ENCODE measurements at regions not wholly inside any gene's neighbourhood (a gene's known extent, or its start where the extent isn't known, plus 50 kb on each side); places are given as distances from the start of the nearest gene placed in this dataset.

- POLR2A ChIA-PET = no interaction called here
- CTCF ChIA-PET = interaction anchor here (0.7 kb wide), 1 partner anchor 11 kb away, joined by 4 read pairs; no protein-coding TSS in a partner anchor
Observed at GRCh38 chr15:31268108-31268501, 58.5 kb upstream of the KLF13 start.

DNA sequence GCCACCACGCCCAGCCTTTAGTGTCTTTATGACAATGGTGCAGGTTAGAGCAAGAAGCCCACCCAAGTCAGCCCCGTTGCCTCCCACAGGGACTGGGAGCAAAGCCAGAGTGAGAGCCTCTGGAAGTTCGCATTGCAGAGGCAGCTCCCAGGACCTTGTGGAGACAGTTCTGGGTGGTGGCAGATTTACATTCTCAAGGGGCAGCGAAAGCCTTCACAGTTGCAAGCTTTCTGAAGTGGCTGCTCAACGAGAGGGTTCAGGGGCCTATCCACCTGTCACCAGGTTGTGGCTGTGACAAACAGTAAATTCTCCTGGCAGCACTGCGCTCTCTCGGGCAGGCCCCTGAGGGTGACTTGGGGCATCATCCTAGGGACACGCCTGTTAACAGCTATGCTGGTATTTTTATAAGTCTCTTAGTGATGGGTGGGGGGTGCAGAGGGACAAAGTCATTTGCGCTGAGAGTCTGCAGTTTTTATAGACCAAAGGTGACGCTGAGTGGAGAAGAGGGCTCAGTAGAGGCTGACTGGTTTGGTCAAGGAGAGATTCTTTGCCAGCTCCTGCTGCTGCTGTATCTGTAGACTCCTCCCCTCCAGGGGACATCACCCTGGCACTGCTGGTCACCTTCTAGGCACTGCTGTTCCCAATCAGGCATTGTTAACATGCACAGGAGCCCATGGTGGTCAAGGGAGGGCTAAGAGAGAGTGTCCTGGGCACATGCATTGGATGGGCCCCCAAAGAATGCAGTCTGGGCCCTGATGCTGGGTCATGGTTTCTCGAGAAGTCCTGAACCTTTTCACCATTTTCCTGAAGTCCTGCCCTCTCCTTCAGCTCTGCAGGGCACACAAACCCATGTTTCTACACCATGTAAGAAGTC lies 57.5 kb upstream of the KLF13 start:
- Histone ChIP-seq H3K36me3 (ENCODE audit: control insufficient read depth, insufficient read depth, low read length) (no peaks in the 10 kb centered on the region), H3K27me3 (ENCODE audit: control insufficient read depth, insufficient read depth, low read length) (peaks cover 4% of the 10 kb centered on the region), H3K4me3 (ENCODE audit: low read depth, low read length) (no peak overlapping the region)
- CTCF ChIA-PET = no interaction called here
- POLR2A ChIA-PET = no interaction called here
- no peak for DNase-seq (ENCODE audit: low read depth)
- TF ChIP-seq, protein P1, sequence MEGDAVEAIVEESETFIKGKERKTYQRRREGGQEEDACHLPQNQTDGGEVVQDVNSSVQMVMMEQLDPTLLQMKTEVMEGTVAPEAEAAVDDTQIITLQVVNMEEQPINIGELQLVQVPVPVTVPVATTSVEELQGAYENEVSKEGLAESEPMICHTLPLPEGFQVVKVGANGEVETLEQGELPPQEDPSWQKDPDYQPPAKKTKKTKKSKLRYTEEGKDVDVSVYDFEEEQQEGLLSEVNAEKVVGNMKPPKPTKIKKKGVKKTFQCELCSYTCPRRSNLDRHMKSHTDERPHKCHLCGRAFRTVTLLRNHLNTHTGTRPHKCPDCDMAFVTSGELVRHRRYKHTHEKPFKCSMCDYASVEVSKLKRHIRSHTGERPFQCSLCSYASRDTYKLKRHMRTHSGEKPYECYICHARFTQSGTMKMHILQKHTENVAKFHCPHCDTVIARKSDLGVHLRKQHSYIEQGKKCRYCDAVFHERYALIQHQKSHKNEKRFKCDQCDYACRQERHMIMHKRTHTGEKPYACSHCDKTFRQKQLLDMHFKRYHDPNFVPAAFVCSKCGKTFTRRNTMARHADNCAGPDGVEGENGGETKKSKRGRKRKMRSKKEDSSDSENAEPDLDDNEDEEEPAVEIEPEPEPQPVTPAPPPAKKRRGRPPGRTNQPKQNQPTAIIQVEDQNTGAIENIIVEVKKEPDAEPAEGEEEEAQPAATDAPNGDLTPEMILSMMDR (IDR thresholded peaks at IDR 0.05; ENCODE audit: insufficient read depth, low read depth, low read length) = no peak

More at GRCh38 chr15:31268108-31268501, 58.5 kb upstream of the KLF13 start:
- no peak for DNase-seq (ENCODE audit: low read depth)
- Histone ChIP-seq H3K36me3 (ENCODE audit: control insufficient read depth, insufficient read depth, low read length) (no peaks in the 10 kb centered on the region), H3K4me3 (ENCODE audit: low read depth, low read length) (no peak overlapping the region), H3K27me3 (ENCODE audit: control insufficient read depth, insufficient read depth, low read length) (peaks cover 4% of the 10 kb centered on the region)
- TF ChIP-seq, protein P1 (IDR thresholded peaks at IDR 0.05; ENCODE audit: insufficient read depth, low read depth, low read length) = no peak

GRCh38 chr15:31269816-31270575 lies 56.6 kb upstream of the KLF13 start:
- CTCF ChIA-PET = interaction anchor here (1.0 to 1.5 kb wide), 2 partner anchors 8 to 16 kb away, joined by 3 to 4 read pairs; no protein-coding TSS in a partner anchor
- TF ChIP-seq, protein P1 (IDR thresholded peaks at IDR 0.05; ENCODE audit: insufficient read depth, low read depth, low read length) = no peak
- DNase-seq (ENCODE audit: low read depth) = no peak
- H3K27me3 ChIP-seq (ENCODE audit: control insufficient read depth, insufficient read depth, low read length) = peaks cover 4% of the 10 kb centered on the region
- POLR2A ChIA-PET = interaction anchor here (0.5 kb wide), 1 partner anchor 163 kb away, joined by 7 read pairs; no protein-coding TSS in a partner anchor
- H3K4me3 ChIP-seq (ENCODE audit: low read depth, low read length) = no peak overlapping the region
- H3K36me3 ChIP-seq (ENCODE audit: control insufficient read depth, insufficient read depth, low read length) = no peaks in the 10 kb centered on the region

DNA sequence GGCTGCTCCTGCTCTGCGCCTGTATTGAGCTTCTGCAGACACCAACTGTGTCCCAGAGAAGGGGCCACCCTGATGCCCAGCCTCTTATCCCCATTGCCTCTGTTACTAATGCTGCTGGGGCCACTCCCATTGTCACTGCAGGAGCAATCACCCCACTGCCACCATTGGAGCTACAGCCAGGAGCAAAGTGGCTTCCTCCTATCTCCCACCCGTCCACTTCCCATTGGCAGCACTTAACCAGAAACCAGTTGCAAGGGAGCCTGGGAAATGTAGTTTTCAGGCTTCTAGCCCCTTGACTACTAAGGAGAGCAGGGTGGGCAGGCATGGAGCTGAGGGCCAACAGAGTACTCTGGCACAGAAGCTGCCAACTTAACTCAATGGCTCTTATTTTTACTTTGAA lies 55.9 kb upstream of the KLF13 start:
- no peak for DNase-seq (ENCODE audit: low read depth)
- H3K4me3 ChIP-seq (ENCODE audit: low read depth, low read length) = no peak overlapping the region
- peaks cover 4% of the 10 kb centered on the region for H3K27me3 ChIP-seq (ENCODE audit: control insufficient read depth, insufficient read depth, low read length)
- ChIA-PET CTCF (interaction anchor here (1.0 to 1.5 kb wide), 2 partner anchors 9 to 16 kb away, joined by 3 to 4 read pairs; no protein-coding TSS in a partner anchor), POLR2A (no interaction called here)
- TF ChIP-seq, protein P1 (IDR thresholded peaks at IDR 0.05; ENCODE audit: insufficient read depth, low read depth, low read length) = no peak
- no peaks in the 10 kb centered on the region for H3K36me3 ChIP-seq (ENCODE audit: control insufficient read depth, insufficient read depth, low read length)

DNA sequence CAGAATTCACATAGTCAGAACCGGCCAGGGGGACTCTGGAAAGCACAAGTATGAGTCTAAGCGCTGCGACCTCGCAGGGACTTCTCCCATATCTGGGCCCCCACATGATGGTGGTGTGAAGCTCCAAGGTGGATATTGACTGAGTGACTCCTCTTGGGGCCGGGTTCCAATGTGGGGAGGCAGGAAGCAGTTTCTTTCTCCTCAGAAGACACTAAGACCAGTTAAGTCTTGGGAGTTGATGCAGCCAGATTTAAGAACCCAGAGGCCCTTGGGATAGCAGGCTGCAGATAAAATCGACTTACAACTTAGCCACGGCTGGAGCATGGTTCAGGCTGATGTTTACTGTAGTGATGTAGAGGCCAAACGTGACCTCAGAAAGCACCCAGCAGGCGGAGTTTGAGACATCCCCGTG lies 55.4 kb upstream of the KLF13 start:
- TF ChIP-seq, protein P1 (IDR thresholded peaks at IDR 0.05; ENCODE audit: insufficient read depth, low read depth, low read length) = no peak

More for the DNA sequence above, 55.4 kb upstream of the KLF13 start:
- DNase-seq (ENCODE audit: low read depth) = no peak
- H3K27me3 ChIP-seq (ENCODE audit: control insufficient read depth, insufficient read depth, low read length) = peaks cover 4% of the 10 kb centered on the region
- no peak overlapping the region for H3K4me3 ChIP-seq (ENCODE audit: low read depth, low read length)
- ChIA-PET POLR2A (interaction anchor here (0.6 kb wide), 1 partner anchor 44 kb away, joined by 4 read pairs; no protein-coding TSS in a partner anchor), CTCF (interaction anchor here (1.0 to 1.5 kb wide), 2 partner anchors 10 to 17 kb away, joined by 3 to 4 read pairs; no protein-coding TSS in a partner anchor)
- H3K36me3 ChIP-seq (ENCODE audit: control insufficient read depth, insufficient read depth, low read length) = no peaks in the 10 kb centered on the region
